K562 (cell line): ENCODE measurements at regions not wholly inside any gene's neighbourhood (a gene's known extent, or its start where the extent isn't known, plus 50 kb on each side); places are given as distances from the start of the nearest gene placed in this dataset.
A peak's percentile ranks its signal among the peaks of the same experiment; 100 is the strongest.
"Not testable (repeated sequence)": the region's sequence is repeated elsewhere in the genome, so short reads cannot be mapped to it uniquely, and the experiment has no call there.

Source experiments
- ATAC-seq: fragments of 200-7000 bp; cut with Tn5 transposase; 3 replicates; pipeline ENCODE4 v1.9.1; 2020; ENCODE audit warnings: moderate library complexity
- BruUV-seq: library from RNA; stranded (reverse); fragments of 400-500 nt; replicated peaks from 2 replicates; lab custom pipeline; 2021; lab: Mats Ljungman, UMichigan
- CTCF ChIA-PET: fragments of 300-600 bp; formaldehyde crosslinking; extraction: SDS; loops from one replicate; lab custom pipeline; 2021; ENCODE audit warnings: low intra/inter-chr PET ratio; lab: Yijun Ruan, JAX
- POLR2A ChIA-PET: fragments of 300-600, 350-650 bp; sonication (Branson Sonifier 250); formaldehyde crosslinking; extraction: SDS; loops from one replicate; lab custom pipeline; 2021; ENCODE audit warnings: antibody characterized with exemption, inconsistent platforms; lab: Yijun Ruan, JAX
- DNase-seq, 4 experiments: peaks; one replicate each; pipeline versions ENCODE4 v3.0.0 to v3.0.0-alpha.2; 2011 to 2018; ENCODE audit warnings: low spot score in 3 of 4, mixed read lengths in 3 of 4; ENCODE audit errors: extremely low read depth in 1 of 4
- FAIRE-seq: peaks from 2 replicates; lab custom pipeline; 2011; peaks lifted over from hg19 to GRCh38; lab: Jason Lieb, UNC
- H2AFZ ChIP-seq: 2 replicates; pipeline ENCODE4 v1.6.0; 2011; ENCODE audit warnings: low read depth, low read length, control low read depth, inconsistent platforms
- H3K27ac ChIP-seq: fragments of 200-600 bp; 3 replicates; pipeline ENCODE4 v1.8.0; 2011; ENCODE audit warnings: low read depth, mild to moderate bottlenecking, control low read depth, inconsistent platforms, low read length, moderate library complexity, mixed read lengths; ENCODE audit errors: extremely low read depth
- H3K27me3 ChIP-seq, 2 experiments: fragments of 300-600 bp in 1 of 2; 2 replicates in 1 of 2; 3 replicates in 1 of 2; pipeline versions ENCODE4 v1.6.0 to v1.8.0; 2011; ENCODE audit warnings: inconsistent platforms in 2 of 2, low read length in 2 of 2, mild to moderate bottlenecking in 1 of 2, mixed read lengths in 1 of 2, moderate library complexity in 1 of 2; ENCODE audit not compliant: control insufficient read depth in 2 of 2, insufficient read depth in 2 of 2
- H3K36me3 ChIP-seq: fragments of 300-600 bp; 3 replicates; pipeline ENCODE4 v1.8.0; 2011; ENCODE audit warnings: mild to moderate bottlenecking, low read length, inconsistent platforms; ENCODE audit not compliant: control insufficient read depth, insufficient read depth
- H3K4me1 ChIP-seq, 2 experiments: fragments of 200-600 bp in 1 of 2; replicated peaks in 1 of 2; 2 replicates in 1 of 2; 3 replicates in 1 of 2; pipeline versions ENCODE4 v1.5.1 to v1.8.0; 2011; ENCODE audit warnings: inconsistent platforms in 2 of 2, low read length in 2 of 2, mild to moderate bottlenecking in 1 of 2, mixed read lengths in 1 of 2, moderate library complexity in 1 of 2; ENCODE audit not compliant: control insufficient read depth in 2 of 2, insufficient read depth in 2 of 2
- H3K4me2 ChIP-seq: 2 replicates; pipeline ENCODE4 v1.6.1; 2011; ENCODE audit warnings: low read length, control low read depth, inconsistent platforms, mixed read lengths; ENCODE audit not compliant: insufficient read depth
- H3K4me3 ChIP-seq: fragments of 200-600 bp; sonication (generic), shearing (Covaris generic); 2 replicates; pipeline ENCODE4 v1.5.1; 2016; ENCODE audit warnings: control low read depth, inconsistent platforms
- H3K79me2 ChIP-seq: fragments of 200-600 bp; 3 replicates; pipeline ENCODE4 v1.8.0; 2011; ENCODE audit warnings: low read length, inconsistent platforms; ENCODE audit not compliant: control insufficient read depth, insufficient read depth
- H3K9ac ChIP-seq, 2 experiments: 2 replicates each; pipeline versions ENCODE4 v1.6.0 to v1.6.1; 2011; ENCODE audit warnings: low read depth in 2 of 2, low read length in 2 of 2, control low read depth in 1 of 2, inconsistent platforms in 1 of 2, mild to moderate bottlenecking in 1 of 2, mixed read lengths in 1 of 2; ENCODE audit not compliant: insufficient read depth in 1 of 2
- H3K9me1 ChIP-seq: one replicate; pipeline ENCODE4 v1.6.0; 2011; ENCODE audit warnings: inconsistent platforms, mild to moderate bottlenecking, low read length, moderate library complexity; ENCODE audit not compliant: control insufficient read depth, insufficient read depth
- H3K9me3 ChIP-seq: replicated peaks from 2 replicates; pipeline ENCODE4 v1.5.1; 2011; ENCODE audit warnings: low read depth, low read length, inconsistent platforms; ENCODE audit not compliant: control insufficient read depth, insufficient read depth
- H4K20me1 ChIP-seq: replicated peaks from 2 replicates; pipeline ENCODE4 v1.6.1; 2011; ENCODE audit warnings: low read length, inconsistent platforms, mixed read lengths; ENCODE audit not compliant: control insufficient read depth, insufficient read depth
- GABPB1 ChIP-seq: sonication (generic); formaldehyde crosslinking; IDR thresholded peaks from 2 replicates; pipeline ENCODE4 v1.8.0; 2022; ENCODE audit warnings: mild to moderate bottlenecking, missing genetic modification reagents
- POU5F1 ChIP-seq: fragments of 150-350 bp; IDR thresholded peaks from 2 replicates; pipeline ENCODE4 v1.6.1; 2014; ENCODE audit warnings: borderline replicate concordance, low read length, low read depth, mild to moderate bottlenecking; ENCODE audit not compliant: partially characterized antibody
- WGBS: fragments of 100-300 bp; shearing (Covaris generic); methylation state at CpG from one replicate; pipeline ENCODE4 v1.1.6; 2016; ENCODE audit warnings: low coverage, mixed read lengths; ENCODE audit not compliant: insufficient coverage; ENCODE audit errors: missing lambda C conversion rate; 5-methylcytosine and 5-hydroxymethylcytosine counted together
- in situ Hi-C: fragments of 300-500 bp; cut with MboI; formaldehyde crosslinking; loops from 4 replicates; pipeline ENCODE4 v1.15.0; 2018; ENCODE audit warnings: inconsistent platforms, mixed read lengths
- intact Hi-C: fragments of 100-400 bp; cut with micrococcal nuclease; formaldehyde crosslinking; loops from 2 replicates; pipeline ENCODE4 v1.14.2; 2022
- TF ChIP-seq, protein P1 (sequence below): fragments of 450-650 bp; IDR thresholded peaks from 2 replicates; pipeline ENCODE4 v1.6.1; 2016; ENCODE audit warnings: antibody characterized with exemption
- TF ChIP-seq, protein P2 (sequence below): fragments of 450-650 bp; formaldehyde crosslinking; IDR thresholded peaks from 2 replicates; pipeline ENCODE4 v1.4.0; 2022; ENCODE audit warnings: mild to moderate bottlenecking, moderate library complexity
- TF ChIP-seq, protein P3 (sequence below): sonication (generic); formaldehyde crosslinking; IDR thresholded peaks from 2 replicates; pipeline ENCODE4 v1.8.1; 2023; ENCODE audit warnings: mild to moderate bottlenecking, missing genetic modification reagents
- TF ChIP-seq, protein P4 (sequence below): sonication (generic); formaldehyde crosslinking; IDR thresholded peaks from 2 replicates; pipeline ENCODE4 v1.8.0; 2022; ENCODE audit warnings: missing genetic modification reagents, mild to moderate bottlenecking, moderate library complexity, borderline replicate concordance

DNA sequence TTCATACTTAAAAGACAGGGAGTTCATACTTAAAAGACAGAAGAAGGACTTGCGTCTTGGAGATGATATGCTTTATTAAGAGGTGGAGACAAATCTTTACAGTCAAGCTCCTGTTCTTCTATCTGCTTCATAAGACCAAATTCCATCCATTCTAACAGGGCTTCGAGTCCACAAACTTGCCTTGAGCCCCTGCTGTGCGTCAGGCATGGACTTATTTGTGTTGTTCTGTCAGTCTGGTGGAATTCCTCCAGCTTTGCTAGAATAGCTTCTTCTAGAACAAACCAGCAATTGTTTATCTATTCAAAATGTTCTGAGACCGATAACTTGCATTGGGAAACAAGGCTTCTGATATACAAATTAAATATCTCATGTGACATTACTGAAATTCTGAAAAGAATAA lies 73.9 kb upstream of the SOX11 start (continued):
- TF ChIP-seq, protein P1, sequence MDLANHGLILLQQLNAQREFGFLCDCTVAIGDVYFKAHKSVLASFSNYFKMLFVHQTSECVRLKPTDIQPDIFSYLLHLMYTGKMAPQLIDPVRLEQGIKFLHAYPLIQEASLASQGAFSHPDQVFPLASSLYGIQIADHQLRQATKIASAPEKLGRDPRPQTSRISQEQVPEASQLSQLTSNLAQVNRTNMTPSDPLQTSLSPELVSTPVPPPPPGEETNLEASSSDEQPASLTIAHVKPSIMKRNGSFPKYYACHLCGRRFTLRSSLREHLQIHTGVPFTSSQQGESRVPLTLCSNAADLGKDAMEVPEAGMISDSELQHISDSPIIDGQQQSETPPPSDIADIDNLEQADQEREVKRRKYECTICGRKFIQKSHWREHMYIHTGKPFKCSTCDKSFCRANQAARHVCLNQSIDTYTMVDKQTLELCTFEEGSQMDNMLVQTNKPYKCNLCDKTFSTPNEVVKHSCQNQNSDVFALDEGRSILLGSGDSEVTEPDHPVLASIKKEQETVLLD, result no peak
- TF ChIP-seq GABPB1 (no peak), POU5F1 (no peak)
- TF ChIP-seq, protein P2, sequence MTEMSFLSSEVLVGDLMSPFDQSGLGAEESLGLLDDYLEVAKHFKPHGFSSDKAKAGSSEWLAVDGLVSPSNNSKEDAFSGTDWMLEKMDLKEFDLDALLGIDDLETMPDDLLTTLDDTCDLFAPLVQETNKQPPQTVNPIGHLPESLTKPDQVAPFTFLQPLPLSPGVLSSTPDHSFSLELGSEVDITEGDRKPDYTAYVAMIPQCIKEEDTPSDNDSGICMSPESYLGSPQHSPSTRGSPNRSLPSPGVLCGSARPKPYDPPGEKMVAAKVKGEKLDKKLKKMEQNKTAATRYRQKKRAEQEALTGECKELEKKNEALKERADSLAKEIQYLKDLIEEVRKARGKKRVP (CRISPR knock-in tag), result no peak
- TF ChIP-seq, protein P3, sequence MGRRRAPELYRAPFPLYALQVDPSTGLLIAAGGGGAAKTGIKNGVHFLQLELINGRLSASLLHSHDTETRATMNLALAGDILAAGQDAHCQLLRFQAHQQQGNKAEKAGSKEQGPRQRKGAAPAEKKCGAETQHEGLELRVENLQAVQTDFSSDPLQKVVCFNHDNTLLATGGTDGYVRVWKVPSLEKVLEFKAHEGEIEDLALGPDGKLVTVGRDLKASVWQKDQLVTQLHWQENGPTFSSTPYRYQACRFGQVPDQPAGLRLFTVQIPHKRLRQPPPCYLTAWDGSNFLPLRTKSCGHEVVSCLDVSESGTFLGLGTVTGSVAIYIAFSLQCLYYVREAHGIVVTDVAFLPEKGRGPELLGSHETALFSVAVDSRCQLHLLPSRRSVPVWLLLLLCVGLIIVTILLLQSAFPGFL (CRISPR knock-in tag), result no peak
- TF ChIP-seq, protein P4, sequence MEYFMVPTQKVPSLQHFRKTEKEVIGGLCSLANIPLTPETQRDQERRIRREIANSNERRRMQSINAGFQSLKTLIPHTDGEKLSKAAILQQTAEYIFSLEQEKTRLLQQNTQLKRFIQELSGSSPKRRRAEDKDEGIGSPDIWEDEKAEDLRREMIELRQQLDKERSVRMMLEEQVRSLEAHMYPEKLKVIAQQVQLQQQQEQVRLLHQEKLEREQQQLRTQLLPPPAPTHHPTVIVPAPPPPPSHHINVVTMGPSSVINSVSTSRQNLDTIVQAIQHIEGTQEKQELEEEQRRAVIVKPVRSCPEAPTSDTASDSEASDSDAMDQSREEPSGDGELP (CRISPR knock-in tag), result no peak

DNA sequence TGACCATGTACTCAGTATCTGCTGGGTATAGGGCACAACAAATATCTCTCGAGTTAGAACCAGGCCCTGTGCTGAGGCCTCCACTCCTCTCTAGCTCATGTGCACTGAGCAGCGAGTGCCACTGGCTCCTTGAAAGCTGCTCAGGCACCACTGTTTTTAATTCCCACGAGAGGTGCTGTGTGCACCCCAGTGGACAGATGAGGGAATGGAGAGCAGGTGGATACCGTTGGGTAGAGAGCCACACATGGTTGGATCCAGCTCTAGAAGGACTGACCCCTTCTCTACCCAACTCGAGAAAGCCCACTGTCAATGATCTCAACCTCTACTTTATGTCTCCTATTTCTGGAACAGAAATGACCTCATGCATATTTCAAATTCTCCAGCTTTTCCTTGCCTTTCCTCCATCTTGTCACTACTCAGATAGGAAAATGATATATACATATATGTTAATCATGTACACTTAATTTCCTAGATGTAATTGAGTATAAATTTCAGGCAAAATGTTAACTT lies 66.6 kb upstream of the SOX11 start:
- ATAC-seq, H3K79me2 ChIP-seq, H3K4me2 ChIP-seq, H3K4me3 ChIP-seq, H3K9me1 ChIP-seq, H3K27ac ChIP-seq, DNase-seq, in situ Hi-C loops, H3K27me3 ChIP-seq, H3K9ac ChIP-seq, H4K20me1 ChIP-seq, H3K9me3 ChIP-seq, BruUV-seq, H2AFZ ChIP-seq, H3K36me3 ChIP-seq, intact Hi-C loops, H3K4me1 ChIP-seq, CTCF ChIA-PET, POLR2A ChIA-PET: not testable (repeated sequence)
- FAIRE-seq, result peak; percentile 76
- WGBS, result 3% methylated on average over 5 of the region's 5 CpGs

DNA sequence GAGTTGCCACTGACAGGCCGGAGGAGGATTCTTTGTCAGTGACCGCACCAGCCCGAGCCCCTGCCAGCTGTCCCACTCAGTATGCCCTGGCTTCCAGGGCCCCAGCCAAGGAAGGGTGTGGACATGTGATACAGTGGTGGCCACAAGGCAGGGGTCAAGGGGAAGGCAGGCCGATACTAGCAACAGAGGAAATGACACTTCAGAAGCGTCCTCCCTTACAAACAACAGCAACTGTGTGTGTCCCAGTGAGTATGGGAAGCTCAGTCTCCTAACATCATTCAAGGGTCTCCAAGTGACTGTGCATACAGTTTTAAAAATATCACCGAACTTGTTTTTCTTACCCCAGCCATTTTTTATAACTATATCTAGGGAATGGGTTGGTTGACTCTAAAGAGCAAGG lies 63.7 kb upstream of the SOX11 start:
- H3K79me2 ChIP-seq, H3K4me2 ChIP-seq, POLR2A ChIA-PET, intact Hi-C loops, CTCF ChIA-PET, H3K27me3 ChIP-seq, H3K36me3 ChIP-seq, H3K4me3 ChIP-seq, H3K9me1 ChIP-seq, DNase-seq, ATAC-seq, H4K20me1 ChIP-seq, H3K27ac ChIP-seq, BruUV-seq, H3K9me3 ChIP-seq, in situ Hi-C loops, H3K9ac ChIP-seq, H3K4me1 ChIP-seq, H2AFZ ChIP-seq: not testable (repeated sequence)
- WGBS, result no CpG with 5 or more reads among the region's 6 CpGs
- peak; percentile 81 for FAIRE-seq
